ENCODE measurements at regions not wholly inside any gene's neighbourhood (a gene's known extent, or its start where the extent isn't known, plus 50 kb on each side); places are given as distances from the start of the nearest gene placed in this dataset.
"Not testable (repeated sequence)": the region's sequence is repeated elsewhere in the genome, so short reads cannot be mapped to it uniquely, and the experiment has no call there.

DNA sequence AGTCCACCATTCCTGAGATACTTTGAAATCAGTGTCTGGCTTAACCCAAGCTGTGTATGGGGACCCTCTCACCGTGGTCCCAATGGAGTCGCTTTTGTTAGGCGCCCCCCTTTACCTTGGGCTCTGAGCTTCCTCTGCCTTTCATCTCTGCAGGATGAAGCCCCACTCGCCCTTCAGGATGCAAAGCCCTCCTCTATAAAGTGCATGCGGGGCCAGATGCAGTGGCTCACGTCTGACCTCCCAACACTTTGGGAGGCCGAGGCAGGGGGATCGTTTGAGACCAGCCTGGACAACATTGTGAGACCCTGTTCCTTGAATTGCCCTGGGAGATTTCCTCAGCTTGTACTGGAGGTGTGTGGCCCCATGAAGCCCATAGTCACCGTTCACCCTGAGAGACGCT, 54.7 kb upstream of the APOD start:
- TF ChIP-seq POLR2A, POLR2AphosphoS5 (IDR thresholded peaks at IDR 0.05; ENCODE audit: low read depth, low read length): not testable (repeated sequence)
